ENCODE measurements at regions not wholly inside any gene's neighbourhood (a gene's known extent, or its start where the extent isn't known, plus 50 kb on each side); places are given as distances from the start of the nearest gene placed in this dataset.

GRCh38 chr11:109130910-109131309, 291.1 kb upstream of the C11orf87 start:
- no peak for DNase-seq (ENCODE audit: low read depth)
- TF ChIP-seq CTCF (IDR thresholded peaks at IDR 0.05; ENCODE audit: insufficient read depth, low read depth, low read length): no peak
- no peak overlapping the region for H3K4me3 ChIP-seq (ENCODE audit: low read depth, low read length)

- TF ChIP-seq CTCF (IDR thresholded peaks at IDR 0.05; ENCODE audit: insufficient read depth, low read depth, low read length): no peak
- no peak overlapping the region for H3K4me3 ChIP-seq (ENCODE audit: low read depth, low read length)
These were observed 289.5 kb upstream of the C11orf87 start for GRCh38 chr11:109132539-109132938.

GRCh38 chr11:109133159-109133558, 288.8 kb upstream of the C11orf87 start:
- no peak for DNase-seq (ENCODE audit: low read depth)
- no peak overlapping the region for H3K4me3 ChIP-seq (ENCODE audit: low read depth, low read length)
- TF ChIP-seq CTCF (IDR thresholded peaks at IDR 0.05; ENCODE audit: insufficient read depth, low read depth, low read length): no peak

More at GRCh38 chr11:109132539-109132938, 289.5 kb upstream of the C11orf87 start:
- no peak for DNase-seq (ENCODE audit: low read depth)

GRCh38 chr11:109135627-109136026, 286.4 kb upstream of the C11orf87 start:
- no peak for TF ChIP-seq CTCF (IDR thresholded peaks at IDR 0.05; ENCODE audit: insufficient read depth, low read depth, low read length)
- H3K4me3 ChIP-seq (ENCODE audit: low read depth, low read length): no peak overlapping the region
- DNase-seq (ENCODE audit: low read depth): no peak

GRCh38 chr11:109138196-109138595, 283.8 kb upstream of the C11orf87 start:
- no peak overlapping the region for H3K4me3 ChIP-seq (ENCODE audit: low read depth, low read length)
- no peak for TF ChIP-seq CTCF (IDR thresholded peaks at IDR 0.05; ENCODE audit: insufficient read depth, low read depth, low read length)
- no peak for DNase-seq (ENCODE audit: low read depth)

GRCh38 chr11:109140426-109140825, 281.6 kb upstream of the C11orf87 start:
- DNase-seq (ENCODE audit: low read depth): no peak
- H3K4me3 ChIP-seq (ENCODE audit: low read depth, low read length): no peak overlapping the region
- no peak for TF ChIP-seq CTCF (IDR thresholded peaks at IDR 0.05; ENCODE audit: insufficient read depth, low read depth, low read length)

- no peak for DNase-seq (ENCODE audit: low read depth)
- H3K4me3 ChIP-seq (ENCODE audit: low read depth, low read length): no peak overlapping the region
- no peak for TF ChIP-seq CTCF (IDR thresholded peaks at IDR 0.05; ENCODE audit: insufficient read depth, low read depth, low read length)
These were observed 281.0 kb upstream of the C11orf87 start for GRCh38 chr11:109140857-109141515.
